AG08396 (cell line): ENCODE measurements at regions not wholly inside any gene's neighbourhood (a gene's known extent, or its start where the extent isn't known, plus 50 kb on each side); places are given as distances from the start of the nearest gene placed in this dataset.
A peak's percentile ranks its signal among the peaks of the same experiment; 100 is the strongest.

Experiments
- DNase-seq: peaks from one replicate; pipeline ENCODE4 v3.0.0; 2012; ENCODE audit warnings: low spot score, mixed read lengths

DNA sequence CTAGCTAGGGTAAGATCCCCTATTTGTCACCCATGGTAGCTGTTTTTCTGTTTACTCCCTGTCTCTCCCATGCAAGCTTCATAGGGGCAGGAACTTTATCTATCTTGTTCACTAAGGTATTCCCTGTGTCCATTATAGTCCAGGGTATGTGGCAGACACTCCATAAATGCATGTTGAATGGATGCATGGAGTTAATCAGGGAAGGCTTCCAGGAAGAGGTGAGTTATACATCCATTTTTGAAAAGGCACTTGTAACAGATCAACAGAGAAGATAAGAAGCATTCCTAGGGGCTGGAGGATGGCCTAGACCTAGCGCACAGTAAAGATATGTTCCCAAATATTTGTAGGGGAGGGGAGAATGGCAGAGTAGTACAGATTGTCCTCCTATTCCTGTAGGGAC is 130.3 kb downstream of the BUD13 start:
- DNase-seq = no peak

DNA sequence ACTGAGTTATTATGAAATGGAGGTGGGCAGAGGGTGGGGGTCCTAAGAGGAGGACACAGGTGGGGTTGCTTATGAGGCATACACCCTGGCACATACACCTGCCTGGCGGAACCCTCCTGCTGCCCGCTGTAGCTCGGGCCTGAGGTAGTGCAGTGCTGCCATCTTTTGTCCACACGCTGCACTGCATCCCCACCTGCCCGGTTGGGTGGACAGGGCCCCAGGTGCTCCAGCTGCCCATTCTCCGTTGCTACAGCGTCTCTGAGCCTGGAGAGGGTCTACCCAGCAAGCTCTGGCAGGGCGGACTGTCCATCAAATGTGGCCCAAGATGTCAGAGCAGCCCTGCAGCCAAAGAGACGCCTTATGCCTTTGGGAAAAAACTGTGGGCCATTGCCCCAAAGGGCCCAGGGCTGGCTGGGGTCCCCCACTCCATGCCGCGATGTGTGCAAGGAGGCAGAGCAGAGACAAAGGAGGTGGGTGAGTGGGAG is 131.2 kb downstream of the BUD13 start:
- DNase-seq = peak; percentile 55

DNA sequence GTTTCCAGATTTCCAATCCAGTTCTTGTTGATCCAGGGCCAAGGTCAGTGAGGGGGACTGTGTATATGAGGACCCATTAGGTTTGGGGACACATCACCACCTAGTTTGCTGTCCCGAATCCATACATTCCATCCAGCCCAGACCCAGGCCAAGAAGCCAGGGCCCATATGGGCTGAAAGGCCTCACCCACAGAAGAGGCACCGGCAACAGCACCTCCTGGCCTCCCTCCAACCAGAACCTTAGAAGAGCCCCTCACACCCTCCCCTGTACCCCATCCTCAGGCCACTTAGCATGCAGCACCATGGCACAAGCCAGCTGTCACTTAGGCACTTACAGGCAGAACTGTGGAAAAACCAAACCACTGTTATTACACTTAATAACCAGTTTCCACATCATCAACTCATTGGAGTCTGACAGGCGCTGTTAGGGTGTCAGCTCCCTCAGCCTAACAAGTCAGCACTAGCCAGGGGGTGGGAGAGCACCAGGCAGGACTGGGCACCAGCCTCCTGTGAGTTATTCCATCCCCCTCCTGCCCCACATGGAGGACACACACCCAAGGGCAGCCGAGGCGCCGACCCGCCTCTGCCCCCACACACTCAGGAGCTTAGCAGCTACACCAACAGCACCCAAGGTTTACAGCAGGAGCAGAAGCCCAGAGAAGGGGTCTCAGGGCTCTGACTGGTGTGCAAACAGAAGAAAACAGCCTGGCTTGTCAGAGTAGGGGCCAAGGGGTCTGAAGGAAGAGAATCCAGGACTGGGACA is 132.0 kb downstream of the BUD13 start:
- no peak for DNase-seq

DNA sequence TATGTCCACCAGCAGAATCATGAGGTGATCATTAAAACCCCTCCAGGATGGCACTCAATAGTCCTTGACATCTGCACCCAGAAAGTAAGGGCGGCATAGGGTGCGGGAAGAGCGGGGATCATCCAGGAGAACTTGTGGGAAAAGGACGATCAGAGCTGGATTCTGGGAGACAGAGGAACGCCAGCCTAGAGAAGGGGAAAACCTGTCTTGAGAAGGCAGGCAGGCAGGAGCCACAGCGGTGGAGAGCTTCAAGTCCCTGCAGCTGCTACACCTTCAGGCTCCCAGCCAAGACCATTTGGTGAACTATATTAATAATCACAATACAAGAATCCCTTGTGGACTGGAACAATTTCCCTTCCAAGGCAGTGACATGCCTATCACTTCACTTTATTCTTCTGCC is 134.3 kb downstream of the BUD13 start:
- no peak for DNase-seq

DNA sequence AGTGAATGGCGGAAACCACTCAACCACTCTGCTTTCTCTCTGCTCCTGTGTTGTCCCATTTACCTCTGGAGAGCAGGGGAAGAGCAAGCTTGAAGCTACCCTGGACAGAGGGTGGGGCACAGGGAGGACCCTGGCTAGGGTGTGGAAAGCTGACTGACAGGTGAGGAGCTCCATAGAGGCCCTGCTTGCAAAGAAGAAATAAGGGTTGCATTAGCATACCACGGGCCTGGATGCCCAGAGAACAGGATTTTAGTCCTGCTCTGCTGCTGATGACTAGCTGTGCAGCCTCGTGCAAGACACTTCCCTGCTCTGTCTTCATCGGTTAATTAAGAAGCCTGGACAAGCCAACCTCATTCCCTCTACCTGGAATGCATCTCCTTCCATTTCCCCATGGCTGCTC is 135.0 kb downstream of the BUD13 start:
- no peak for DNase-seq

DNA sequence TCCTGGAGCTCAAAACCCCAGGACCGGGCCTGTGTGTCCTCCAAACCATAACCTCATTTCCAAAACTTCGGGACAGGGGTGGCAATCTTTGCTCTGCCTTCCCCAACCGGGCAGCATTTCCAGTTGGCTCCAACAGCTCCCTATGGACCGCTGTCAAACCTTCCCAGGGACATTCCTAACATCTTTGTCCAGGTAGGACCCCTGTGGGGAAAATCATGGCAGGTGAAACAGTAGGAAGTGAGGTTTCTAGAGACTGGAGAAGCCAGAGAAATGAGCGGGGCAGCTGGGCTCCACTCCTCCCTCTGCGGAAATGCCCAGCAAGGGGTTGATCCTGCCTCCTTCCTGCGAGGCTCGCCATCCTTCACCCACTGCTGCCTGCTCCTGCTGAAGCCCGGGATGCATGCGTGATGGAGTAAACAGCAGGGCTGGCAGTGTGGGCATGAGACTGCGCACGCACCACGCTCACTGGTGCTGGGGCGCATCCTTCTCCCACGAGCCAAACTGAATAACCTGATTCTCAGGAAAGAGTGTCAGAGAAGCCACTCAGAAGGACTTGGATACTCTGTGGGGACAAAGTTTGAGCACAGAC is 136.4 kb downstream of the BUD13 start:
- no peak for DNase-seq

DNA sequence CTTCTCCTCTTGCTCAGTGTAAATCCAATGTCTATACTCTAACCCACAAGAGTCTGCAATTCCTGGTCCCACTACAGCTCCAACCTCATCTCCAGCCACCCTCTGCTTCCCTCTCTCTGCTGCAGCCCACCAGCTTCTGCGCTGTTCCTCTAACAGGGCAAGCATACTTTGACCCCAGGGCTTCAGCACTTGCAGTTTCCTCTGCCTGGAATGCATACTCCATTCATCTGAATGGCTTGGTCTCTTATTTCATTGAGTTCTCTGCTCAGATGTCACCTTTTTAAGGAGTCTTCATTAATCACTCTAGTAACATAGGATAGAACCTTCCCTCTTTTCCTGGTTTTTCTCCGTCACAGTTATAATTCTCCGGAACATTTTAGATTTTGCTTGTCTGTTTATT is 141.6 kb downstream of the BUD13 start:
- DNase-seq = no peak

DNA sequence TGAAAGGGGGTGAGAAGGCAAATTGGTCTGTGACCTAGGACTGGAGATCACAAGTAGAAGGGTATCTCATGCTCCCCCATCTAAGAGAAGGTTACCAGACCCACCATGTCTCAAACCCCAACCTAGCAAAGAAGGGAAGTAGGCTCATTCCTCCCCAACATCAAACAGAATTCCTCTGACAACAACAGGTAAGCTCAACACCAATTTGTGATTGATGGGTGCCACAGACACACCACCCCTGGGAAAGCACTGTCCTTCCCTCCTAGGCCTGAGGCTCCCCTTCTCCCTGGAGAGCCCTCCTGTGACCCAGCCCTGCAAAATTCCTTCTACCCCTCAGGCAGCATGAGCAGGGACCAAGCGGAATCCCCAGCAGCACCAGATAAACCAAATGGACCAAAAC is 154.3 kb downstream of the BUD13 start:
- no peak for DNase-seq

DNA sequence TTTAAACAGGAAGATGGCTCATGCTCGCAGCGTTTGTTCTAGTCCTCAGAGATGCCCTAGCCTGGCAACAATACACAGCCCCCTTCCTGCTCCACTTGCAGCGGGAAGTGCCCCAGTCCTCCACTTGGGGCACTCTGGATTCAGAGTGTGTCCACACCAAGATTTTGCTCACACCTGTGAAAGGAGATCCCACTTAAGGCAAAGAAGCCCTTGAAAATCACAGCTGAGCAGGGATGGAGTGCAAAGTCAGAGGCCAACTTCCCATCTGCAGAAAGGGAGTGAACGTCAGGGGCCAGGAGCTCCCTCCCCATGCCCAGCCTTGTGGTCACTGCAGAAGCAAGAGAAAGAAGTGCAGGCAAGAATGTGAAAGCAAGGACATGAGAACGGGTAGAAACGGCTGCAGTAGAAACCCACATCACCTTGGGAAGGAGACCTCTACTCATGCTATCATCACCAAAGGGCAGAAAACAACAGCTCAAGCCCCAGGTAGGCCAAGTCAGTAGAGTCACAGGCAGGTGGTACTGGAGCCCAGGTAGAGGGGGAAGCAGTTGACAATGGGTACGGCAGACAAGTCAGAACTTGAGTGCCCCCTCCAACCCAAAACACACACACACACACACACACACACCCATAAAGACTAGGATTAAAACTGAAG is 157.4 kb downstream of the BUD13 start:
- no peak for DNase-seq

DNA sequence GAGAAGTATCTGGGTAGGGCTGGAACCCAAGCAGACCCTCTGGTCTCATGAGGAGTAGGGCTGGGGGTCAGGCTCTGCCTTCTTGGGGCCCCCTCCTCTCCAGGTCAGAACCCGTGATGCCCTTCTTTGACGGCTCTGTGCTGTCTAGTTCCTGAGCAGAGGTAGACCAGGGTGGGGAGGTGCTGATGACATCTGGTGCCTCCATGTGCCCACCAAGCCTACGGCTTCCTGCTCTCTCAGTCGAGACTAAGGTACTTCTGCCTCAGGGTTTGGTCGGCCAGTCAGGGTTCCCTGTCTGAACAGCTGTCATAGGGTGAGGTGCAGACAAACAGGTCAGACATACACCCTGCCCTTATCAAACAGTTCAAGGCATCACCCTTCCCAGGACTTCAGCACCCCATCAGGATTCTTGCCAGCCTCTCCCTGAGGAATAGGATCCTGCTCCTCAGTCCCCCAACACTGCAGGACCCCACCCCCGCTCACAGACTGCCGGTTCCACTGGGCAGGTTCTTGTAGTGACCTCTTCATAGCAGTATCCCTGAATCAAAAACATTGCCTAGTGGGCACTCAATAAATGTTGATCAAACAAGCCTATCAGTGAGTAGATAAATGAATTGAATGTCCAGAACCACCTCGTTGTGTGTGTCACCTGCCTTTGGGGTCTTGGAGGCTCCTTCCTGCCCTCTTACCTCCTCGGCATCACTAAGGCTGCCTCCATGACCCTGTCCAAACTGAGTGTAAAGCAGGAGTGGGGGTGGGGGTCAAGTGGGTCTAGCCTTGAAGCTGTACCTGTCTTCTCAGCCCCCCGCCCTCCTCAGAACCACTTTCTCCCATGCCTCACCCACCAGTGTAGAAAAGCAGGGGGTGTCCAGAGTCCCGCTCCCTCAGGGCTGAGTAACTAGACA is 158.2 kb downstream of the BUD13 start:
- DNase-seq = no peak

DNA sequence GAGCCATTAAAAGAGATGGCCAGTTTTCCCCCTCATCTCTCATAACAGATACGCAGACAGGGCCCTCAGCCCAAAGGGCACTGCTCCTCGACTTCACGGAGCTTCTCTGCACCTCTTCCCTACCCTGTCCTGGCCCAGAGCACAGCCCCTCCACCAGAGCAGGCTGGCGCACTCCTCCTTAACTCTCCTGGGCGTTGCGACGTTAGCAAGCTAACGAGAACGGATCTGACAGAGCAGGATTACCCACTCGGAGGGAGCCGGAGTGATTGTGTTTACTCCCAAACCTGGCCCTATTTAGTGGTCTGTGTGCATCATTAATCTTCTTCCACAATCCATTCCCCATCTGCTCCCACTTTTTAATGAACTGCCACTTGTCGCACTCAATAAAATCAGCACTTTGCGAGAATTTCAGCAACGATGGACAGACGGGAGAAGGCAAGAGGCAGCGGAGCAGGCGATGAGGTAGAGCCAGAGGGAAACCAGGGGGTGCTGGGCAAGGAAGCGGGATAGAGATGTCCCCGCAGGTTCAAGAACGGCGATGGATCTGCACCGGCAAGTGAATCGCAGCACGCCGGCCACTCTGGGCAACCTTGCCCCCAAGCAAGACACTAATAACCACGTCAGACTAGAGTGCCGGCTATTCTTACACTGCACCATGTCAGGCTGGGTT is 159.4 kb downstream of the BUD13 start:
- DNase-seq = no peak

DNA sequence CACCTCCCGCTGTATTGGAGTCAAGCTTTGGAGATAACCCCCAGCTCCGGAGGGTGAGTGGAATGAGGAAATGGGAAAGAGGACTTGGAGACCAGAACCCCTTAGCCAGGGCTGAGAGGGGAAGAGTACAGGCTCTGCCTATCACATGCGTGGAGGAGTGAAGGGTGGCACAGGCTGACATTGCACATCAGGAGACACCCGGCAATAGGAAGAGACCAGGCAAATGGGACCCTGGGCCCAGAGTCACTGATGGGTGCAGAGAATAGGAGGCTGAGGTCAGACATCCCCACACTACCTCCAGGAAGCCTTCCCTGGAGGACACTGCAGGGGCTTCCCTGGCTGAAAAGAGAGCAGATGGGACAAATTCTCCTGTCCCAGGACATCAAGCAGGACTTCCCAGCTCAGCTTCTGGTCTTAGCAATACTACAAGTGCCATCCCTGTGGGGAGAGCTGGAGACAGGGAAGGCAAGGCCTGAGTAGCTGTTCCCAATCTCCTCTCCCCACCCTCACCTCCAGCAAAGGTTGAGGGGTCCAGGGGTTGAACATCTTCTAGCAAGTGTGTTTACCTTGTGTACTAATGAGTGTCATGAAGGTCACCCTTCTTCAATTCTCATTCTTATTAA is 160.7 kb downstream of the BUD13 start:
- DNase-seq = no peak

DNA sequence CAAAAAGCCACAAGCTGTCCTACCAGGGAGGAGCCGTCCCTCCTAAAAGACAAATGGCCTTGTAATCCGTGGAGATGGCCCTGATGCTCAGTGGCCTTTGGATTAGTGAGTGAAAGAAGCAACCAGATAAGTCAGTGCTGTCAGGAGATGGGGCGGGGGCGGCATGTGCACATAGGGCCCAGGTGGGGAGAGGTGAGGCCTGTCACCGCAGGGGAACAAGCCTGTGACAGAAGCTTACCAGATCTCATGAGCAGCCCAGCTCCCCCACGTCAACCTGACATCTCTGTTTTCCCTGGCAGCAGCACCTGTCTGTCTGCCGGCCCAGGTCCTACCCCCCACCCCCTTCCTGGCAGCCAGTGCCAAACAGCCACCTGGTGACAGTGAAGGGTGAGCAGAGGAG is 162.6 kb downstream of the BUD13 start:
- DNase-seq = no peak

DNA sequence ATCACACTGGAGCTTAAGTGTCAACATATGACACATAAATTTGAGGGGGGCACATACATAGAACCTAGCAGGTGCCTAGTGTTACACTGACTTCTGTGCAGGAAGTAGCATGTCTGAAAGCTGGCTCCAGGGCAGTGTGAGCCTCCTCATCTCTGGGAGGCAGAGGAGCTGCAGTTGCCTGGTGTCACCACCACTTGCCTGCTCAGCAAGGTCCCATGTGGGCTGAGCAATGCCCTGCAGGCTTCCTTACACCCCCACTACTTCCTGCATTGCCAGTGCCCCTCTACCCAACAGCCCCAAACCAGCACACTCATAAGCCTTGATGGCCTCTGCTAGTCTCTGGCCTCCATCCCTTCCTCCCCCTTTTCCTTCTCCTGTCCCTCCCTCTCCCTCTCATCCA is 165.8 kb downstream of the BUD13 start:
- DNase-seq = no peak

DNA sequence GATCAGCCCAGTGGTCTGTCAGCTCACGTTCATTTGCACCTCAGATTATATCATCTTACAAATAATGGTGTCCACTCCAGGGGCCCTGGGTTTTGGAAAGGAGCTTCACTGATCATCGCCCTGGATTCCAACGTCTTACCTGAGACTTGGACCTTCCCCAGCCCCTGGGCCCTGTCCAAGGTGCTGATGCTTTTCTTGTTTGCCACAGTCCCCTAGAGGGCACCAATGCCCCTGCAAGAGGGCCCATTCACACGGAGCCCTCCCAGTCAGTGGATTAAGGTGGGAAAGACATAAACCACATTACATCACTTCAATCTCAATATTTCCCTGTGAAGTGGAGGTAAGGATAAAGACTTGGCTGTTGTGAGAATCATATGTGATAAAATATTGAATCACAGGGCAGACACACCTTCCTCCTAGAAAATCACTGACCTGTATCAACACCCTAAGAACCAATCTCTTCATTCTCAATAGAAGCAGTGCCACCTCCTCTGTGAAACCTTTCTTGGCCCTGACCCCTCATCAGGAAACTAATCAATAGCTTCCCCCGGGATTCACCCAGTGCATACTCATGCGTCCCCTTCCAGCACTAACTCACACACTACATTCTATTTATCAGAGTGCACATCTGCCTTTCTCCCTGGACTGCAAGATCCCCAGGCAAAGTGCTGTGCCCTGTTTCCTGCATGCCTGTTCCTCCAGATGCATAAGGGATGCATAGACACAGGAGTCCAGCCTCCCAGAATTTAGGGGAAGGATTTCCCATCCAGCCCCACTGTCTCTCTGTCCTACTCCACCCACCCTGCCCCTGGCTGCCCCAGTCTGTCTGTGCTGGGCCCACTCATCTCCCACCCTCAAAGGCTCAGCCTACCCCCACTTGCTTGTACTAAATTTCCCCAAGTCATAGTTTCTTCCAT is 167.0 kb downstream of the BUD13 start:
- no peak for DNase-seq

DNA sequence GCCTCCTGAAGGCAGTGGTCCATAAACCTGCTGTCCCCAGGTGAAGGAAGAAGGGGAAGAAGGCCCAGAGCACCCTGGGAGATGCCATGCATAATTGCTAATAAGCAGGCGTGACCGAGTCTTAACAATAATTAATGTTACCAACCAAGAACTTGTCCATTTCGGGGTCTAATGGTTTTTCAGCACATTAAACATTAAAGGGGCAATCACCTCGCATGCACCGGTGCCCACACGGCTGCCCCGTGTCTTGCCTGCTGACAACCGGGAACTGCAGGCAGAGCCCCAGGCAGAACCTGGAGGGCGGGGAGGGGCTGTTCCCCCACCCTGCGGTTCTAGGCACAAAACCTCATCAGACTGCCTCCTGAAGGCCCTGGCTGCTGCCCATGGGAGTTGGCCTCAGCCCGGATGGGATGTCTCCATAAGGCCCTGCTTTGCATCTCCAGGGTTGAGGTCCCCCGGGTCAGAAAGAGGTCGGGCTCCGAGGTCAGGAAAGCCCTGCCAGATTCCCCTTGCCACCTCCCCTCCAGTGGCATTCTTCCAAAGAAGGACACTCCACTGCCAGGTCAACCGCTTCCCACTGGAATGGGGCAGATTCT is 169.0 kb downstream of the BUD13 start:
- DNase-seq = no peak

DNA sequence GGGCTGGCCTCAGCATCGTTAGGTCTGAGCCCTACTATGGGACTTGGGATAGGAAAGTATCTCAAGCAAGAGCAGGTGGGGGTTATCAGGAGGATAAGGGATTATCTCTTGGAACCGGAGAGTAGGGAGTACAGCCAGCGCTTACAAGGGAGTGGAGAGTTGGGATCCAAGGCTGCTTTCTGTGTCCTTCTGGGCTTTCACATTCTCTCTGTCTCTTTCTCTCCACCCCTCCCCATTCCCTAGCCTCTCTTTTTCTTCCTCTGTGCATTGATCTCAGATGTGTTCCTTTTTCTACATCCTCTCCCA is 170.2 kb downstream of the BUD13 start:
- no peak for DNase-seq

DNA sequence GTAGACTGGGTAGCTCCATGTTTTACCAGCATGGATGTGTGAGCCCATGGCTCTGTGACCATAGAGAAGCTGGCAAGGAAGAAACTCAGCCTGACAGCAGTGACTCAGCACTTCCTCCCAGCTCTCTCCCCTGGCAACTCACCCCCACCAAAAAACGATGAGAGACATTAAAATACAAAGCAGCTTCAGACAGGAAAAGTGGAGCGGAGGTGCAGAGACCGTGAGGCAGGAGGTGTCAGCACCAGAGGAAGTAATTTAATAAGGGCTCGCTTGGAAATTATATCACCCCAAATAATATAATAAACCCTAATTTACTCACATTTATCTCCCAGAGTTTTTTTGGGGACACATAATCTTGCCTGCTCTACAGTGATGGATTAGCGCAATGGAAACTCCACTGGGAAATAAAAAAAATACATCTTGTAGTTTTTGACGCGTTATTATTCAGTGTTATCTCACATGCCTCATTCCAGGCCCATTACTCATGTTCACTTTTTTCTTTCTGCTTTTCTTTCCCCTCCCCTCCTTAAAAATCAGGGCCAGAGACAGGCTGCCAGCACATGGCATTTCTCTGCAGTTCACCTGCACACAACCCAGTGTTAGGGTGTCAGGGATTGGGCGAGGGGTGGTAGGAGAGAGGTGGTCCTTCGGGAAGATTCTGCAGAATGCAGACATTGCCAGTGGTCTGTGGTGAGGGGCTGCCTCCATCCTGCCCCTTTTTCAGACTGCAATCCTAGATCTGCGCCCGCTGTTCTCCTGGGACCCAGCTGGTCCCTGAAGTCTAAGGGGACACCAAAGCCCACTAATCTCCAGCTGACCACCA is 170.8 kb downstream of the BUD13 start:
- no peak for DNase-seq

DNA sequence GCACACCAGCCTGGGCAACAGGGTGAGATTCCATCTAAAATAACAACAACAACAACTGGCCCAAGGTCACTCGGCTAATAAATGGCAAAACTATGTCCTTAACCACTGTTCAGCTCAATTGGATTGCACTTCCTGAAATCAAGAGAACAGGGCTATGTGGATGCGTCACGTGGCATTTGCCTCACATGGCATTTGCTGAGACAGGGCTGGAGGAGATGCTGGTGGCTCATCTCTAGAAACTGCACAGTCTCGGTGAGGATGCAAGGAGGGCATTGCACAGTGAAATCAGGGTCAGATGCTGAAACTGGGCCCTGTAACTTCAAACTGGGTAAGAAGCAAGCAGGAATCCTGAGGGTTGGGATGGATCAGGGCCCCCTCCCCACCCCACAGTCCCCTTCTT is 171.9 kb downstream of the BUD13 start:
- no peak for DNase-seq
